ENCODE measurements at regions not wholly inside any gene's neighbourhood (a gene's known extent, or its start where the extent isn't known, plus 50 kb on each side); places are given as distances from the start of the nearest gene placed in this dataset.

DNA sequence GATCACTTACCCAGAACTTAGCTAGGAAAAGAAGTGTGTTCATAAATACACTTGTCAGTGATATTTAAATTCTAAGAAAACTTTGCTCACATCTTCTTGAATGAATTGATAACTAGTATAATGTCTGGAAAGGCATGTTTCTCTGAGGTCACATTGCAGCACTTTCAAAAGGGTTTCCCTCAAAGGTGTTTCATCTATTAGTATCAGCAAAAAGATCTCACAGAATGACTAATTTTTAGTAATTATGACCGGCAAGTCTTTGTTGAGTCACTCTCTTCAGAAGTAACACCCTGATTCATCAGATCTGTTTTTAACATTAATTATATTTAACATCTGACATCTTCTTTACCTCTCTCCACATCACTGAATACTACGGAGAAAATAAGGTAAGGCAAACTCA is 222.3 kb downstream of the IKZF2 start:
- Histone ChIP-seq H3K9me3 (ENCODE audit: low read length) (no peaks in the 10 kb centered on the region), H2AFZ (ENCODE audit: low read length) (no peak overlapping the region), H3F3A (ENCODE audit: low read length, unreplicated experiment) (no peaks in the 10 kb centered on the region), H4K20me1 (ENCODE audit: low read length) (no peaks in the 10 kb centered on the region), H3K79me2 (ENCODE audit: low read length) (no peaks in the 10 kb centered on the region), H3K27me3 (ENCODE audit: low read length) (no peaks in the 10 kb centered on the region), H3K4me2 (ENCODE audit: low read length) (no peak overlapping the region), H3K9me2 (replicated peaks; ENCODE audit: low read length) (no peaks in the 10 kb centered on the region), H3K36me3 (ENCODE audit: low read depth, low read length) (no peaks in the 10 kb centered on the region), H3K4me1 (ENCODE audit: insufficient read depth, low read length) (peaks cover 5% of the 10 kb centered on the region; the same call in 1 of the 2 replicates), H3K27ac (ENCODE audit: low read length) (no peak overlapping the region), H3K9ac (ENCODE audit: low read length) (no peak overlapping the region), H3K4me3 (ENCODE audit: low read length) (no peak overlapping the region)
- intact Hi-C loops (cut with micrococcal nuclease) = no loop called here
- ChIA-PET POLR2A (ENCODE audit: unreplicated experiment) (no interaction called here), CTCF (no interaction called here)
- DNase-seq (no peak), ATAC-seq (no peak)
- TF ChIP-seq EZH2 (IDR thresholded peaks at IDR 0.05; ENCODE audit: low read length, unreplicated experiment) (no peak), EZH2phosphoT487 (IDR thresholded peaks at IDR 0.05; ENCODE audit: borderline replicate concordance, low read length) (no peak)
- TF ChIP-seq, protein P1, sequence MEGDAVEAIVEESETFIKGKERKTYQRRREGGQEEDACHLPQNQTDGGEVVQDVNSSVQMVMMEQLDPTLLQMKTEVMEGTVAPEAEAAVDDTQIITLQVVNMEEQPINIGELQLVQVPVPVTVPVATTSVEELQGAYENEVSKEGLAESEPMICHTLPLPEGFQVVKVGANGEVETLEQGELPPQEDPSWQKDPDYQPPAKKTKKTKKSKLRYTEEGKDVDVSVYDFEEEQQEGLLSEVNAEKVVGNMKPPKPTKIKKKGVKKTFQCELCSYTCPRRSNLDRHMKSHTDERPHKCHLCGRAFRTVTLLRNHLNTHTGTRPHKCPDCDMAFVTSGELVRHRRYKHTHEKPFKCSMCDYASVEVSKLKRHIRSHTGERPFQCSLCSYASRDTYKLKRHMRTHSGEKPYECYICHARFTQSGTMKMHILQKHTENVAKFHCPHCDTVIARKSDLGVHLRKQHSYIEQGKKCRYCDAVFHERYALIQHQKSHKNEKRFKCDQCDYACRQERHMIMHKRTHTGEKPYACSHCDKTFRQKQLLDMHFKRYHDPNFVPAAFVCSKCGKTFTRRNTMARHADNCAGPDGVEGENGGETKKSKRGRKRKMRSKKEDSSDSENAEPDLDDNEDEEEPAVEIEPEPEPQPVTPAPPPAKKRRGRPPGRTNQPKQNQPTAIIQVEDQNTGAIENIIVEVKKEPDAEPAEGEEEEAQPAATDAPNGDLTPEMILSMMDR (conservative IDR thresholded peaks at IDR 0.05; ENCODE audit: low read depth, low read length) = no peak
- no TSS peak for BruUV-seq (replicated peaks)

DNA sequence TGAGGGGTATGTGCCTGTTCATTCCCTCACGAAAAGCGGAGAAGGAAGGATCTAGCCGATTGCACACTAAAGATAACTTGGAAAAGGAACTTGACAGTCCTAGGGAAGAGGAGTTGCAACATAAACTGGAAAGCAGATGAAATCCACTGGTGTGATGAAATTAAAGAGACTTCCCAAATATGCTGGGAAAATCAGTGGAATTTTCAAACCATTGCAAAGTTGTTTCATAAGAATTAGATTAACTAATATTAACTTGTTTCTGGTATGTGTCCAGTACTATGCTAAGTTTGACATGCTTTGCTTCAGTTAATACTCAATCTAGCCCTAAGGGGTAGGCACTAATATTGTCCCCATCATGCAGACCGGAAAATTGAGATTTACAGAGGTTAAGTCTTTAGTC is 222.7 kb downstream of the IKZF2 start:
- TF ChIP-seq EZH2phosphoT487 (IDR thresholded peaks at IDR 0.05; ENCODE audit: borderline replicate concordance, low read length) (no peak), EZH2 (IDR thresholded peaks at IDR 0.05; ENCODE audit: low read length, unreplicated experiment) (no peak)
- TF ChIP-seq, protein P1 (conservative IDR thresholded peaks at IDR 0.05; ENCODE audit: low read depth, low read length) = no peak
- Histone ChIP-seq H3K27ac (ENCODE audit: low read length) (no peak overlapping the region), H3F3A (ENCODE audit: low read length, unreplicated experiment) (no peaks in the 10 kb centered on the region), H3K4me1 (ENCODE audit: insufficient read depth, low read length) (peaks cover 5% of the 10 kb centered on the region; the same call in 1 of the 2 replicates), H3K36me3 (ENCODE audit: low read depth, low read length) (no peaks in the 10 kb centered on the region), H3K79me2 (ENCODE audit: low read length) (no peaks in the 10 kb centered on the region), H3K4me2 (ENCODE audit: low read length) (no peak overlapping the region), H3K9me3 (ENCODE audit: low read length) (no peaks in the 10 kb centered on the region), H4K20me1 (ENCODE audit: low read length) (no peaks in the 10 kb centered on the region), H3K27me3 (ENCODE audit: low read length) (no peaks in the 10 kb centered on the region), H3K9ac (ENCODE audit: low read length) (no peak overlapping the region), H3K4me3 (ENCODE audit: low read length) (no peak overlapping the region), H3K9me2 (replicated peaks; ENCODE audit: low read length) (no peaks in the 10 kb centered on the region), H2AFZ (ENCODE audit: low read length) (no peak overlapping the region)
- POLR2A ChIA-PET (ENCODE audit: unreplicated experiment) = no interaction called here
- CTCF ChIA-PET = no interaction called here
- BruUV-seq (replicated peaks) = no TSS peak
- DNase-seq (no peak), ATAC-seq (no peak)
- intact Hi-C loops (cut with micrococcal nuclease) = no loop called here

DNA sequence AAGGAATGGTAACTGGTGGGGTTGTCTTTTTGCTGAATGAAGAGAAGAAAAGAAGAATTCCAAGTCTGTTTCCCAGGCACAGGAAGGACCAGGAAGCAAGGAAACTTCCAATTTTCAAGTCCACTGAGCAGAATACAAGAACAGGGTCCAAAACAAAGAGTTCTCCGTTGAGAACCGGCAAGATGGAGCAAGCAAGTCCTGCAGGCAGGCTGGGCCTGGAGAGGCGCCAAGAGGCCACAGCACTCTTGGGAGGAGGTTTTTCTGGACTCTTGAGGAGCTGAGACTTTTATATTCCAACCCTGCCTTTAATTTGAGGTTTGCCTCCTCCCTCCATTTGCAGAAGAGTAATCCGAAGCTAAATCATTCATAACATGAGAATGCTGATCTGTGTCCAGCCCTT is 224.5 kb downstream of the IKZF2 start:
- H3K79me2 ChIP-seq (ENCODE audit: low read length) = no peaks in the 10 kb centered on the region
- TF ChIP-seq, protein P1 (conservative IDR thresholded peaks at IDR 0.05; ENCODE audit: low read depth, low read length) = no peak
- TF ChIP-seq EZH2 (IDR thresholded peaks at IDR 0.05; ENCODE audit: low read length, unreplicated experiment) (no peak), EZH2phosphoT487 (IDR thresholded peaks at IDR 0.05; ENCODE audit: borderline replicate concordance, low read length) (no peak)
- no peak overlapping the region for H3K4me2 ChIP-seq (ENCODE audit: low read length)
- no peaks in the 10 kb centered on the region for H3K9me3 ChIP-seq (ENCODE audit: low read length)
- ATAC-seq (no peak), DNase-seq (no peak)
- CTCF ChIA-PET = no interaction called here
- H3K4me3 ChIP-seq (ENCODE audit: low read length) = no peak overlapping the region
- no peak overlapping the region for H3K27ac ChIP-seq (ENCODE audit: low read length)
- no peaks in the 10 kb centered on the region for H4K20me1 ChIP-seq (ENCODE audit: low read length)
- POLR2A ChIA-PET (ENCODE audit: unreplicated experiment) = no interaction called here
- BruUV-seq (replicated peaks) = no TSS peak
- no peak overlapping the region for H2AFZ ChIP-seq (ENCODE audit: low read length)
- H3K4me1 ChIP-seq (ENCODE audit: insufficient read depth, low read length) = peaks cover 5% of the 10 kb centered on the region; the same call in 1 of the 2 replicates
- H3F3A ChIP-seq (ENCODE audit: low read length, unreplicated experiment) = no peaks in the 10 kb centered on the region
- no peaks in the 10 kb centered on the region for H3K36me3 ChIP-seq (ENCODE audit: low read depth, low read length)
- intact Hi-C loops (cut with micrococcal nuclease) = no loop called here
- no peaks in the 10 kb centered on the region for H3K27me3 ChIP-seq (ENCODE audit: low read length)
- no peaks in the 10 kb centered on the region for H3K9me2 ChIP-seq (replicated peaks; ENCODE audit: low read length)
- no peak overlapping the region for H3K9ac ChIP-seq (ENCODE audit: low read length)

Data from PC-3 (cell line).